Hepatocyte (in vitro differentiated cells): ENCODE measurements at regions not wholly inside any gene's neighbourhood (a gene's known extent, or its start where the extent isn't known, plus 50 kb on each side); places are given as distances from the start of the nearest gene placed in this dataset.

ENCODE experiments used
- DNase-seq: peaks from one replicate; pipeline ENCODE4 v3.0.0-alpha.2; 2016; ENCODE audit warnings: low spot score
- H2AFZ ChIP-seq: fragments of 200-600 bp; sonication (generic); 2 replicates; pipeline ENCODE4 v1.6.0; 2016; ENCODE audit warnings: antibody characterized with exemption, mild to moderate bottlenecking
- H3K27ac ChIP-seq: fragments of 200-600 bp; sonication (generic); 2 replicates; pipeline ENCODE4 v1.5.1; 2016; ENCODE audit warnings: mild to moderate bottlenecking
- H3K27me3 ChIP-seq: fragments of 200-600 bp; sonication (generic); 2 replicates; pipeline ENCODE4 v1.6.1; 2016
- H3K36me3 ChIP-seq: fragments of 200-600 bp; sonication (generic); replicated peaks from 2 replicates; pipeline ENCODE4 v1.5.1; 2016; ENCODE audit warnings: low read depth; ENCODE audit not compliant: insufficient read depth
- H3K4me1 ChIP-seq: fragments of 200-600 bp; sonication (generic); 2 replicates; pipeline ENCODE4 v1.5.1; 2016; ENCODE audit warnings: mild to moderate bottlenecking, moderate library complexity; ENCODE audit not compliant: insufficient read depth
- H3K4me2 ChIP-seq: fragments of 200-600 bp; sonication (generic); 2 replicates; pipeline ENCODE4 v1.6.0; 2016
- H3K4me3 ChIP-seq: fragments of 200-600 bp; sonication (generic); 2 replicates; pipeline ENCODE4 v1.5.1; 2016; ENCODE audit warnings: mild to moderate bottlenecking
- H3K79me2 ChIP-seq: fragments of 200-600 bp; sonication (generic); 2 replicates; pipeline ENCODE4 v1.6.0; 2017; ENCODE audit warnings: mild to moderate bottlenecking
- H3K9me2 ChIP-seq: fragments of 200-600 bp; sonication (generic); replicated peaks from 2 replicates; pipeline ENCODE4 v1.6.0; 2017; ENCODE audit warnings: mild to moderate bottlenecking; ENCODE audit not compliant: insufficient read depth
- H3K9me3 ChIP-seq: fragments of 200-600 bp; sonication (generic); 2 replicates; pipeline ENCODE4 v1.5.1; 2016; ENCODE audit warnings: low read depth, mild to moderate bottlenecking
- H4K20me1 ChIP-seq: fragments of 200-600 bp; sonication (generic); 2 replicates; pipeline ENCODE4 v1.6.0; 2016; ENCODE audit warnings: mild to moderate bottlenecking; ENCODE audit not compliant: insufficient read depth, poor library complexity, severe bottlenecking
- CTCF ChIP-seq: fragments of 200-600 bp; sonication (generic); IDR thresholded peaks from 2 replicates; pipeline ENCODE4 v1.5.1; 2016; ENCODE audit warnings: antibody characterized with exemption, mild to moderate bottlenecking; ENCODE audit not compliant: poor library complexity
- EZH2 ChIP-seq: fragments of 200-600 bp; sonication (generic); IDR thresholded peaks from 2 replicates; pipeline ENCODE4 v1.6.1; 2016; ENCODE audit warnings: antibody characterized with exemption, mild to moderate bottlenecking, borderline replicate concordance
- EZH2phosphoT487 ChIP-seq: fragments of 200-600 bp; sonication (generic); IDR thresholded peaks from one replicate; pipeline ENCODE4 v1.6.1; 2018; ENCODE audit warnings: antibody characterized with exemption, mild to moderate bottlenecking, low read depth, moderate library complexity; ENCODE audit not compliant: unreplicated experiment, severe bottlenecking
- whole genome bisulfite sequencing: methylation state at CpG from one replicate; pipeline ENCODE4 v1.1.6; 2016; ENCODE audit warnings: low lambda C conversion rate; ENCODE audit errors: missing lambda C conversion rate; 5-methylcytosine and 5-hydroxymethylcytosine counted together

GRCh38 chr13:109971456-109972090 is 185.2 kb upstream of the IRS2 start:
- H2AFZ ChIP-seq, result no peak overlapping the region
- H3K4me3 ChIP-seq, result no peak overlapping the region
- no peak for DNase-seq
- no peaks in the 10 kb centered on the region for H3K27me3 ChIP-seq
- TF ChIP-seq CTCF (no peak), EZH2phosphoT487 (no peak), EZH2 (no peak)
- WGBS, result 85% methylated on average over 10 of the region's 10 CpGs
- no peaks in the 10 kb centered on the region for H4K20me1 ChIP-seq
- H3K36me3 ChIP-seq, result no peaks in the 10 kb centered on the region
- no peaks in the 10 kb centered on the region for H3K9me3 ChIP-seq
- H3K79me2 ChIP-seq, result no peaks in the 10 kb centered on the region
- H3K4me1 ChIP-seq, result no peaks in the 10 kb centered on the region
- H3K4me2 ChIP-seq, result no peak overlapping the region
- H3K27ac ChIP-seq, result no peak overlapping the region
- H3K9me2 ChIP-seq, result no peaks in the 10 kb centered on the region

- Histone ChIP-seq H3K4me1 (no peaks in the 10 kb centered on the region), H3K36me3 (no peaks in the 10 kb centered on the region), H3K4me2 (no peak overlapping the region), H3K27me3 (no peaks in the 10 kb centered on the region), H4K20me1 (no peaks in the 10 kb centered on the region), H3K79me2 (no peaks in the 10 kb centered on the region), H3K9me3 (no peaks in the 10 kb centered on the region), H2AFZ (no peak overlapping the region), H3K9me2 (no peaks in the 10 kb centered on the region), H3K4me3 (no peak overlapping the region), H3K27ac (no peak overlapping the region)
- no peak for DNase-seq
- no peak for TF ChIP-seq EZH2
- no peak for TF ChIP-seq CTCF
- TF ChIP-seq EZH2phosphoT487, result no peak
- WGBS, result 87% methylated on average over 7 of the region's 7 CpGs
Measured at GRCh38 chr13:109971006-109971405, 184.6 kb upstream of the IRS2 start.

GRCh38 chr13:109968876-109969577 is 182.6 kb upstream of the IRS2 start:
- Histone ChIP-seq H3K4me1 (no peaks in the 10 kb centered on the region), H3K79me2 (no peaks in the 10 kb centered on the region), H2AFZ (no peak overlapping the region), H3K4me3 (no peak overlapping the region), H4K20me1 (no peaks in the 10 kb centered on the region), H3K27ac (no peak overlapping the region), H3K4me2 (no peak overlapping the region), H3K36me3 (no peaks in the 10 kb centered on the region), H3K9me2 (no peaks in the 10 kb centered on the region), H3K27me3 (no peaks in the 10 kb centered on the region), H3K9me3 (no peaks in the 10 kb centered on the region)
- no peak for TF ChIP-seq EZH2
- no peak for TF ChIP-seq CTCF
- no peak for DNase-seq
- WGBS, result 89% methylated on average over 12 of the region's 12 CpGs
